ENCODE measurements at regions not wholly inside any gene's neighbourhood (a gene's known extent, or its start where the extent isn't known, plus 50 kb on each side); places are given as distances from the start of the nearest gene placed in this dataset.

GRCh38 chr5:5687113-5687512 is 264.6 kb downstream of the ICE1 start:
- intact Hi-C loops (cut with micrococcal nuclease): no loop called here

GRCh38 chr5:5686356-5686755 is 263.9 kb downstream of the ICE1 start:
- Histone ChIP-seq H3K9me3 (ENCODE audit: control insufficient read depth, insufficient read depth, low read length) (no peaks in the 10 kb centered on the region), H3K27me3 (ENCODE audit: control insufficient read depth, insufficient read depth, low read length) (no peaks in the 10 kb centered on the region), H3K4me1 (ENCODE audit: control insufficient read depth, insufficient read depth, low read length) (no peaks in the 10 kb centered on the region), H3K4me3 (ENCODE audit: low read length) (no peak overlapping the region), H3K36me3 (ENCODE audit: control insufficient read depth, insufficient read depth, low read length) (no peaks in the 10 kb centered on the region), H3K27ac (ENCODE audit: low read length) (no peak overlapping the region)
- H3K36me3 Mint-ChIP-seq: no peaks in the 10 kb centered on the region
- DNase-seq (no peak), ATAC-seq (no peak)
- no peak overlapping the region for H3K27ac Mint-ChIP-seq
- no peaks in the 10 kb centered on the region for H3K4me1 Mint-ChIP-seq
- peaks cover 12 to 14% of the 10 kb centered on the region in 2 donors for H3K27me3 Mint-ChIP-seq (ENCODE audit: low read depth in 2 of 2)
- peaks cover 4 to 7% of the 10 kb centered on the region in 2 donors for H3K9me3 Mint-ChIP-seq
- H3K4me3 Mint-ChIP-seq: no peak overlapping the region
- no peak for TF ChIP-seq CTCF (IDR thresholded peaks at IDR 0.05)
- WGBS (ENCODE audit: insufficient coverage): 86% methylated on average over 5 of the region's 6 CpGs
- intact Hi-C loops (cut with micrococcal nuclease): no loop called here

More at GRCh38 chr5:5687113-5687512, 264.6 kb downstream of the ICE1 start:
- H3K27ac ChIP-seq (ENCODE audit: low read length): no peak overlapping the region
- no peak for TF ChIP-seq CTCF (IDR thresholded peaks at IDR 0.05)
- no peak overlapping the region for H3K4me3 ChIP-seq (ENCODE audit: low read length)
- H3K36me3 ChIP-seq (ENCODE audit: control insufficient read depth, insufficient read depth, low read length): no peaks in the 10 kb centered on the region
- H3K9me3 Mint-ChIP-seq: peaks cover 4 to 7% of the 10 kb centered on the region in 2 donors
- no peaks in the 10 kb centered on the region for H3K36me3 Mint-ChIP-seq
- ATAC-seq (no peak), DNase-seq (no peak)
- no peaks in the 10 kb centered on the region for H3K4me1 ChIP-seq (ENCODE audit: control insufficient read depth, insufficient read depth, low read length)
- no peak overlapping the region for H3K27ac Mint-ChIP-seq
- 77% methylated on average over 2 of the region's 2 CpGs for WGBS (ENCODE audit: insufficient coverage)
- H3K4me3 Mint-ChIP-seq: no peak overlapping the region
- H3K27me3 ChIP-seq (ENCODE audit: control insufficient read depth, insufficient read depth, low read length): no peaks in the 10 kb centered on the region
- peaks cover 12 to 14% of the 10 kb centered on the region in 2 donors for H3K27me3 Mint-ChIP-seq (ENCODE audit: low read depth in 2 of 2)
- no peaks in the 10 kb centered on the region for H3K9me3 ChIP-seq (ENCODE audit: control insufficient read depth, insufficient read depth, low read length)
- no peaks in the 10 kb centered on the region for H3K4me1 Mint-ChIP-seq

- Histone ChIP-seq H3K27me3 (ENCODE audit: control insufficient read depth, insufficient read depth, low read length) (no peaks in the 10 kb centered on the region), H3K9me3 (ENCODE audit: control insufficient read depth, insufficient read depth, low read length) (no peaks in the 10 kb centered on the region), H3K4me1 (ENCODE audit: control insufficient read depth, insufficient read depth, low read length) (no peaks in the 10 kb centered on the region), H3K36me3 (ENCODE audit: control insufficient read depth, insufficient read depth, low read length) (no peaks in the 10 kb centered on the region), H3K4me3 (ENCODE audit: low read length) (no peak overlapping the region), H3K27ac (ENCODE audit: low read length) (no peak overlapping the region)
- Mint-ChIP-seq H3K36me3 (no peaks in the 10 kb centered on the region), H3K4me1 (no peaks in the 10 kb centered on the region), H3K4me3 (no peak overlapping the region), H3K27me3 (ENCODE audit: low read depth in 2 of 2) (peaks cover 12 to 14% of the 10 kb centered on the region in 2 donors), H3K9me3 (peaks cover 4 to 7% of the 10 kb centered on the region in 2 donors), H3K27ac (no peak overlapping the region)
- 98% methylated on average over 2 of the region's 3 CpGs for WGBS (ENCODE audit: insufficient coverage)
- intact Hi-C loops (cut with micrococcal nuclease): no loop called here
- no peak for TF ChIP-seq CTCF (IDR thresholded peaks at IDR 0.05)
- ATAC-seq: no peak
- DNase-seq: no peak
Measured at GRCh38 chr5:5685737-5686136, 263.3 kb downstream of the ICE1 start.

- Mint-ChIP-seq H3K27ac (no peak overlapping the region), H3K27me3 (ENCODE audit: low read depth in 2 of 2) (peaks cover 2 to 6% of the 10 kb centered on the region in 2 donors), H3K4me1 (no peaks in the 10 kb centered on the region), H3K36me3 (no peaks in the 10 kb centered on the region), H3K9me3 (peaks cover 7% of the 10 kb centered on the region in 2 donors), H3K4me3 (no peak overlapping the region)
- DNase-seq (no peak), ATAC-seq (no peak)
- WGBS (ENCODE audit: insufficient coverage): 94% methylated on average over 2 of the region's 2 CpGs
- Histone ChIP-seq H3K4me1 (ENCODE audit: control insufficient read depth, insufficient read depth, low read length) (no peaks in the 10 kb centered on the region), H3K27me3 (ENCODE audit: control insufficient read depth, insufficient read depth, low read length) (no peaks in the 10 kb centered on the region), H3K27ac (ENCODE audit: low read length) (no peak overlapping the region), H3K36me3 (ENCODE audit: control insufficient read depth, insufficient read depth, low read length) (no peaks in the 10 kb centered on the region), H3K4me3 (ENCODE audit: low read length) (no peak overlapping the region), H3K9me3 (ENCODE audit: control insufficient read depth, insufficient read depth, low read length) (no peaks in the 10 kb centered on the region)
- intact Hi-C loops (cut with micrococcal nuclease): no loop called here
- TF ChIP-seq CTCF (IDR thresholded peaks at IDR 0.05): no peak
Measured at GRCh38 chr5:5683174-5683573, 260.7 kb downstream of the ICE1 start.
